Adipocyte (in vitro differentiated cells): ENCODE measurements at regions not wholly inside any gene's neighbourhood (a gene's known extent, or its start where the extent isn't known, plus 50 kb on each side); places are given as distances from the start of the nearest gene placed in this dataset.
"Not testable (repeated sequence)": the region's sequence is repeated elsewhere in the genome, so short reads cannot be mapped to it uniquely, and the experiment has no call there.

Source experiments
- DNase-seq: peaks from one replicate; pipeline ENCODE4 v3.0.0-alpha.2; 2015; ENCODE audit warnings: low read depth
- H3K27me3 ChIP-seq: replicated peaks from 2 replicates; pipeline ENCODE4 v1.7.0; 2013; ENCODE audit warnings: mild to moderate bottlenecking, low read length, moderate library complexity; ENCODE audit not compliant: control insufficient read depth, insufficient read depth
- H3K36me3 ChIP-seq: 2 replicates; pipeline ENCODE4 v1.7.0; 2013; ENCODE audit warnings: low read length, mild to moderate bottlenecking, moderate library complexity; ENCODE audit not compliant: control insufficient read depth, insufficient read depth, severe bottlenecking
- H3K4me1 ChIP-seq: 2 replicates; pipeline ENCODE4 v1.7.0; 2013; ENCODE audit warnings: mild to moderate bottlenecking, low read length, moderate library complexity; ENCODE audit not compliant: control insufficient read depth, insufficient read depth
- H3K4me3 ChIP-seq: 2 replicates; pipeline ENCODE4 v1.7.0; 2013; ENCODE audit warnings: mild to moderate bottlenecking, low read length, moderate library complexity
- H3K9ac ChIP-seq: 2 replicates; pipeline ENCODE4 v1.7.0; 2013; ENCODE audit warnings: mild to moderate bottlenecking, low read length, moderate library complexity
- H3K9me3 ChIP-seq: 2 replicates; pipeline ENCODE4 v1.7.0; 2013; ENCODE audit warnings: mild to moderate bottlenecking, low read length, moderate library complexity; ENCODE audit not compliant: control insufficient read depth

DNA sequence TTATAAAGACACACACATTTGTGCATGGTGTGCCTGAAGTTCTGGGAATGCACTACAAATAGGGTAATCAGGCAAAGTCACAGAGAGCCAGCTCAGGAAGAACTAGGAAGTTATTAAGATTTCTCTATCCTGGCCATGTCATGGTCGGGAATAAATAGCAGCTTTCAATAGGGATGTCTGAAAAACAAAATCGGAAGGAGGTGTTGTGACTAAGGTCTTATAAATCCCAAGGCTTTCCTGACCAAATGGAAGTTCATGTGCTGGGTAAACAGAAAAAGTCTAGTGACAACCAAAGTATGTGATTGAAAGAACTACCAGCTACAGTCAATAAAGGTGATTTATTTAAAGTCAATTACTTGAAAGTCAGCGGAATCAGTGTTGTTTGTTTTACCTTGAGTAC lies 262.5 kb upstream of the HS3ST1 start:
- DNase-seq = no peak
- H3K9ac ChIP-seq = no peak overlapping the region

DNA sequence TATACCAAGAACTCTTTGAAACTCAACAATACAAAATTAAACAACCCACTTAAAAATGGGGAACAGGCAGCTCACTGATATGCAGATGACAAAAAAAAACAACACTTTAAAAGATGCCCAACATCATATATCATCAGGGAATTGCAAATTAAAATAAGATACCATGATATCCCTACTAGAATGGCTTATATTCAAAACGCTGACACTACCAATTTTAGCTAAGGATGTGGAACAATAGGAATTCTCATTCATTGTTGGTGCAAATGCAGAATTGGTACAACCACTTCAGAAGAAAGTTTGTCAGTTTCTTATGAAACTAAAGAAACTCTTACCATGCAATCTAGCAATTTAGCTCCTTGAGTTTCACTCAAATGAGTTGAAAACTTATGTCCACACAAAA lies 259.0 kb upstream of the HS3ST1 start:
- Histone ChIP-seq H3K9ac (no peak overlapping the region), H3K27me3 (no peaks in the 10 kb centered on the region), H3K36me3 (no peaks in the 10 kb centered on the region), H3K4me1 (no peaks in the 10 kb centered on the region), H3K4me3 (no peak overlapping the region), H3K9me3 (no peaks in the 10 kb centered on the region)
- no peak for DNase-seq

More for the DNA sequence above, 262.5 kb upstream of the HS3ST1 start:
- Histone ChIP-seq H3K27me3 (no peaks in the 10 kb centered on the region), H3K9me3 (peaks cover 12% of the 10 kb centered on the region), H3K4me3 (no peak overlapping the region), H3K4me1 (no peaks in the 10 kb centered on the region), H3K36me3 (no peaks in the 10 kb centered on the region)

- no peaks in the 10 kb centered on the region for H3K27me3 ChIP-seq
- no peak for DNase-seq
- H3K4me1 ChIP-seq = no peaks in the 10 kb centered on the region
- H3K36me3 ChIP-seq = no peaks in the 10 kb centered on the region
- H3K4me3 ChIP-seq = no peak overlapping the region
- no peak overlapping the region for H3K9ac ChIP-seq
- no peaks in the 10 kb centered on the region for H3K9me3 ChIP-seq
These were observed 256.8 kb upstream of the HS3ST1 start for GRCh38 chr4:11685481-11685880.

DNA sequence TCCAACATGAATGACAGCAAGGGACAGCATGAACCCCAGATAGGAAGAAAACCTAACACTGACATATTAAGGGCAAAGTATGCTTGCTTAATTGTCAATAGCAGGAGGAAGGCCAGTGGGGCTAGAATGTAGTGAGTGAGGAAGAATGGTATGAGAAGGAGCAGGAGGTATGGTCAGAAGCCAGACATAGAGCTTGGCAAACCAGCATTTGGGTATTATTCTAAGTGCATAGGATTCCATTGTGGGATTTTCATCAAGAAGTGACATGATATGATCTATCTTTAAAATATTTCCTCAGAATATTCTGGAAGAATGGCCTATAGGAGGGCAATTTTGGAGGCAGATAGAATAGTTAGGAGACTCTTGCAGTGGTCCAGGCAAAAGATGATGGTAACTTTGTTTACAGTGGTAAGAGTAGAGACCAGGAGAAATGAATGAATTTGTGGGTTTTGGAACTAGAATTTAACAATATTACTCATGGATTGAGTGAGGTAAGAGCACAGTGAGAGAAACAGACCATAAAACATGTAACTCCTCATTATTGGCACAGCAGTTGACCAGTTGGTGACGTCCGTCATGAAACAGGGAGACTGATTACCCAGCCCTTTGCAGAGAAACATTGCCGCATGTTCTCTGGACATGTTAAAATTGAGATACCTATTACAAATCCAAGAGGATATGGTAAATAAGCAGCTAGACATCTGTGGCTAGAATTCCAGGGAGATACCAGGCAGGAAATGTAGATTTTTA lies 246.5 kb upstream of the HS3ST1 start:
- Histone ChIP-seq H3K4me1 (no peaks in the 10 kb centered on the region), H3K9ac (no peak overlapping the region), H3K9me3 (no peaks in the 10 kb centered on the region), H3K27me3 (no peaks in the 10 kb centered on the region), H3K36me3 (no peaks in the 10 kb centered on the region), H3K4me3 (no peak overlapping the region)
- DNase-seq = no peak

DNA sequence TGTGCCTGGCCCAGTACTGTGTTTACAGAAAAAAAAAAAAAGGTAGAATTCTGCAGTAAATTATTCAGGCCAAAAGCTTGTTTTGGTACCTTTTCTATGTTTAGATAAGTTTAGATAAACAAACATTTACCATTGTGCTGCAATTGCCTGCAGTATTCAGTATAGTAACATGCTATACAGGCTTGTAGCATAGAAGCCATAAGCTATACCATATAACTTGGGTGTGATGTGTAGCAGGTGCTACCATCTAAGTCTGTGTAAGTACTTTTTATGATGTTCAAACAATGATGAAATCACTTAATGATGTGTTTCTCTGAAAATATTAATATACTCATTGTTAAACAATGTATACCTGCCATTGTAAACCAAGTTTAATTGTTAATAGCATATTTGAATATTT lies 241.6 kb upstream of the HS3ST1 start:
- no peak overlapping the region for H3K4me3 ChIP-seq
- H3K4me1 ChIP-seq = no peaks in the 10 kb centered on the region
- no peaks in the 10 kb centered on the region for H3K9me3 ChIP-seq
- H3K27me3 ChIP-seq = no peaks in the 10 kb centered on the region
- no peak overlapping the region for H3K9ac ChIP-seq
- no peaks in the 10 kb centered on the region for H3K36me3 ChIP-seq
- no peak for DNase-seq

- no peaks in the 10 kb centered on the region for H3K4me1 ChIP-seq
- no peak overlapping the region for H3K9ac ChIP-seq
- H3K4me3 ChIP-seq = no peak overlapping the region
- H3K9me3 ChIP-seq = no peaks in the 10 kb centered on the region
- H3K36me3 ChIP-seq = no peaks in the 10 kb centered on the region
- no peaks in the 10 kb centered on the region for H3K27me3 ChIP-seq
- DNase-seq = peak; percentile 2
These were observed 240.5 kb upstream of the HS3ST1 start for GRCh38 chr4:11669156-11669555.

- no peak for DNase-seq
- Histone ChIP-seq H3K27me3 (no peaks in the 10 kb centered on the region), H3K4me3 (no peak overlapping the region), H3K4me1 (no peaks in the 10 kb centered on the region), H3K9me3 (no peaks in the 10 kb centered on the region), H3K9ac (no peak overlapping the region), H3K36me3 (no peaks in the 10 kb centered on the region)
These were observed 234.4 kb upstream of the HS3ST1 start for GRCh38 chr4:11663114-11663513.

DNA sequence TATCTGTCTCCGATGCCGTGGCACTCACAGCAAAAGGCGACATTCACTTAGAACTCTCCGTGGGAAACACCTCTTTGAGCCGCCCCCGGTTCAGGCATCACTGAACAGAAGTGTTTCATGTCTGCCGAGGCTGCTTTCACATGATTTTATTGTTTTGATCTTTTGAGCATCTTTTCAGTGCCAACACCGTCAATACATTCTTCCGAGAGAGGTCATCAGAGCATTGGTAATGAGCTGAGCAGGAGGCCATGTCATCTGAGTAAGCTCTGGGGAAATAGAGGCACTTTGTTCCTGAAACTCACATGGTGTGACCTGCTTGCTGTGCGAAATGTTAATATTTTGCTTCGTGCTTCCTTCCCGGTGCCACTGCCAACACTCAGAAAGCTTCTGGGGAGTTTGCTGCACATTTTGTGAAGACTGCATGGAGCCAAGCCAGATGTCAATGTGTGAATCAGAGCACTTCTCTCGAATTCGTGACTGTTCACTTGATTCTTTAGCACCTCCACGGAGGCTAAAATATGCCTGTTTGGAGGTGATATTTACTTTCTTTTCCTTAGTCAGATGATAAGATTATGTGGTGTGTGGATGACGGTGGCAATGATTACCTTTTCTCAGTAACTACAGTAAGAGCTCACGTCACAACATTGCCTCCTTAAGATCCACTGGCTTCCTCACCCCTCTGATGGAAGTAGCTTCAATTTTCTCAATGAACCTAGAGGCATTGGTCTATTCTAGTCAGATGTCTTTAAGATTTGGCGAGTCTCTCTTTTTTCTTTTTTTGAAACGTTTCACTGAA lies 222.3 kb upstream of the HS3ST1 start:
- Histone ChIP-seq H3K4me1 (no peaks in the 10 kb centered on the region), H3K36me3 (no peaks in the 10 kb centered on the region), H3K27me3 (no peaks in the 10 kb centered on the region), H3K4me3 (no peak overlapping the region), H3K9me3 (no peaks in the 10 kb centered on the region), H3K9ac (no peak overlapping the region)
- no peak for DNase-seq

DNA sequence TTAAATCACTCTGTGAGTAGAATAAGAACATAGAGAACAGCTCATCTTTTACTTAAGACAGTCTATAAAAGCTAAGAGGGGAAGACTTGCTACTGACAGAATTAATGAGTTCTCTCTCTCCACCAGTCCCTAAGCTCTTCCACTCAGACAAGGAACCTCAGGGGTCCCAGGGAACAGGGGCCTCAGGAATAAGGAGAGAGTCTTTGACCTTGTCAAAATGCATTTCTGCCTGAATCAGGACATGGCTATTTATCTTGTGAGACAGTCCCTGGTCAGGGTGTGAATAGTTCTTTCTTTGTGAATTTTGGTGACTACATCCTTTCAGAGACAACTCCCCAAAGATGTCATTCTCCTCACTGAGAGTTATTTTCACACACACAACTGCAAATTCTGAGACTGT lies 218.7 kb upstream of the HS3ST1 start:
- no peak for DNase-seq
- Histone ChIP-seq H3K9me3 (no peaks in the 10 kb centered on the region), H3K4me3 (no peak overlapping the region), H3K36me3 (no peaks in the 10 kb centered on the region), H3K9ac (no peak overlapping the region), H3K4me1 (no peaks in the 10 kb centered on the region), H3K27me3 (no peaks in the 10 kb centered on the region)

DNA sequence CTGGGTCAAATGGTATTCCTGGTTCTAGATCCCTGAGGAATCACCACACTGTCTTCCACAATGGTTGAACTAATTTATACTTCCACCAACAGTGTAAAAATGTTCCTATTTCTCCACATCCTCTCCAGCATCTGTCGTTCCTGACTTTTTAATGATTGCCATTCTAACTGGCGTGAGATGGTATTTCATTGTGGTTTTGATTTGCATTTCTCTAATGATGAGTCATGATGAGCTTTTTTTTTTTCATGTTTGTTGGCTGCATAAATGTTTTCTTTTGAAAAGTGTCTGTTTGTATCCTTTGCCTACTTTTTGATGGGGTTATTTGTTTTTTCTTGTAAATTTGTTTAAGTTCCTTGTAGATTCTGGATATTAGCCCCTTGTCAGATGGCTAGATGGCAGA lies 214.4 kb upstream of the HS3ST1 start:
- not testable (repeated sequence) for DNase-seq

DNA sequence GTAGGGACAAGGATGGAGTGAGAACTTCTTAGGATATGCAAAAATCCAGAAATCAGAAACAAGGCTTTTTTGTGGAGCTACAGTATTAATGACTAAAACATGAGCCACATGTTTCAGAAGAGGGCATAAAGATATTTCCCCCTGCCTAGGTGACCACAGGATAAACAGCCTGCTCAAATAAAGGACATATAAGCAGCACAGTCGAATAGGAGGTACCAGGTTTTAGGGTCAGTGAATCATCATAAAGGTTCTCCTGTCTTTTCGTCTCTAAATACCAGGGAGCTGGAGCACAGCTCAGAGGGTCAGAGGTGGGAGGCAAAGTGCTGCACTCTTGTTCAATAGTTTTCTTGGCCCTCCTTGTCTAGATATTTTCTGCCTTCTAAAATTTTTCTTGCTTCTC lies 211.9 kb upstream of the HS3ST1 start:
- Histone ChIP-seq H3K9ac (no peak overlapping the region), H3K4me1 (no peaks in the 10 kb centered on the region), H3K27me3 (no peaks in the 10 kb centered on the region), H3K36me3 (no peaks in the 10 kb centered on the region), H3K4me3 (no peak overlapping the region), H3K9me3 (no peaks in the 10 kb centered on the region)
- DNase-seq = no peak

More for the DNA sequence above, 214.4 kb upstream of the HS3ST1 start:
- not testable (repeated sequence) for H3K4me3 ChIP-seq, H3K36me3 ChIP-seq, H3K9ac ChIP-seq, H3K4me1 ChIP-seq, H3K9me3 ChIP-seq, H3K27me3 ChIP-seq
